ENCODE measurements at regions not wholly inside any gene's neighbourhood (a gene's known extent, or its start where the extent isn't known, plus 50 kb on each side); places are given as distances from the start of the nearest gene placed in this dataset.
"Not testable (repeated sequence)": the region's sequence is repeated elsewhere in the genome, so short reads cannot be mapped to it uniquely, and the experiment has no call there.

DNA sequence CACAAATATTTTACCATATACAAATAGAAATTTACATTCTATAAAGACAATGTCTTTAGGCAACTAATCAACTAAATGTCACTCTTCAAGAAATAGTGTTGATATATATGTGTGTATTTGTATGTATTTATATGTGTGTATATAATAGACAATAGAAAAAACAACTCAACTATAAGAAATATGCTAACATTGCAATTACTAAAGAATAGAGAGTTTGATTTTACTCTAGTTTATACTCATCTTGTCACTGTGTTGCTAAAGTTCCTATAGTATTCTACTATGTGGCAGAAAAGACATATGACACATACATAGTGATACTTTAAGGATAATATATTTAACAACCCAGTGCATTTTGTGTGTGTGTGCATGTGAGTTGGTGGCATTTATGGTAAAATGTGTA lies 1728.3 kb downstream of the PLA2G4A start:
- DNase-seq (ENCODE audit: low read depth in 2 of 2) = no peak

DNA sequence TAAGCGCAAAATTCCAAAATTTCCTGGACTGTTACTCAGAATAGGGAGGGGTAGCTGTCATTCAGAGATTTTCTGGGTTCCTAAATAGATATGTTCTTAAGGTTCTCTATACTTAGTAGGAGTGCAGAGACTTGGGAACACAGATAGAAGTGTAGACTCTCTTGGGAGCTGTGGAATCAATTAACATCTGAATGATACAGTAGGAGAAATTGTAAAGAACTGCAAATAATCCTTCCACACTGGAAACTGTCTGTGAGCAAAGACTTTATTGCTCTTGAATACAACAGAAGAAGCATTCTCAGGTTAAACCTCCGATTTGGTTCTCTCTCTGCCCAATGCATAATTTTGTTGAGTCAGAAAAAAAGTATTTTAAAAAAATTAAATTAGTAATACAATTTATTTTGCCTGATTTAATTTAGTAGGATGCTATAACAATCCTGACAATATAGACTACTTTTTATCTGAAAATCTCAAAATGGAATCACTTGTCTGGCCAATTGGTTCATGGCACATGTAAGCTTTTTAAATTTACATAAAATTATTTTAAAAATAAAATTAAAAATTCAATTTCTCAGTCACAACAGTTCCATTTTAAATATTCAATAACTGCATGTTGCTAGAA lies 1754.3 kb downstream of the PLA2G4A start:
- no peak for DNase-seq (ENCODE audit: low read depth in 2 of 2)

DNA sequence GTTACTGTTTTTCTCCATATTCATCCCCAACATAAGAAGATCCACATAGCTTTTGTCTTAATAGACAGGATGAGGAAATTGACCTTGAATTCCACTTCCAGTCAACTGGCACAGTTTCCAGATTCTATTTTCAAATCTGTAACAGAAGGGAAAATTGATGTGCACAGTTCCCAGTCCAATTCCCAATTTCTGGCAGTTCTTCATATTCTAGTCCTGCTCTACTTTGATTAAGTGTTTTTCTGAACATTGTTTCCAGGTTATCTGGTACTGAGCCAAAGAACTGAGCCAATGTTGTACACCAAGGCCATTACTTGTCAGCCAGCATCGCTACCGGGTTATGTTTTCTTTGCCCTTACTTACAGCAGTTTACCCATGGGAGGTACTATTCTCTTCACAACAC lies 1755.4 kb downstream of the PLA2G4A start:
- no peak for DNase-seq (ENCODE audit: low read depth in 2 of 2)

DNA sequence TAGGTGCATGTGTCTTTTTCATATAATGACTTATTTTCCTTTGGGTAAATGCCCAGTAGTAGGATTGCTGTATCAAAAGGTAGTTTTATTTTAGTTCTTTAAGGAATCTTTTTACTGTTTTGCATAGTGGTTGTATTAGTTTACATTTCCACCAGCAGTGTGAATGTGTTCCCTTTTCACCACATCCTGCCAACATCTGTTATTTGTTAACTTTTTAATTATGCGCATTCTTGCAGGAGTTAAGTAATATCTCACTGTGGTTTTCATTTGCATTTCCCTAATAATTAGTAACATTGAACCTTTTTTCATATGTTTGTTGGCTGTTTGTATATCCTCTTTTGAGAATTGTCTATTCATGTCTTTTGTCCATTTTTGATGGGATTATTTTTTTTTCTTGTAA lies 1761.9 kb downstream of the PLA2G4A start:
- no peak for DNase-seq (ENCODE audit: low read depth in 2 of 2)

DNA sequence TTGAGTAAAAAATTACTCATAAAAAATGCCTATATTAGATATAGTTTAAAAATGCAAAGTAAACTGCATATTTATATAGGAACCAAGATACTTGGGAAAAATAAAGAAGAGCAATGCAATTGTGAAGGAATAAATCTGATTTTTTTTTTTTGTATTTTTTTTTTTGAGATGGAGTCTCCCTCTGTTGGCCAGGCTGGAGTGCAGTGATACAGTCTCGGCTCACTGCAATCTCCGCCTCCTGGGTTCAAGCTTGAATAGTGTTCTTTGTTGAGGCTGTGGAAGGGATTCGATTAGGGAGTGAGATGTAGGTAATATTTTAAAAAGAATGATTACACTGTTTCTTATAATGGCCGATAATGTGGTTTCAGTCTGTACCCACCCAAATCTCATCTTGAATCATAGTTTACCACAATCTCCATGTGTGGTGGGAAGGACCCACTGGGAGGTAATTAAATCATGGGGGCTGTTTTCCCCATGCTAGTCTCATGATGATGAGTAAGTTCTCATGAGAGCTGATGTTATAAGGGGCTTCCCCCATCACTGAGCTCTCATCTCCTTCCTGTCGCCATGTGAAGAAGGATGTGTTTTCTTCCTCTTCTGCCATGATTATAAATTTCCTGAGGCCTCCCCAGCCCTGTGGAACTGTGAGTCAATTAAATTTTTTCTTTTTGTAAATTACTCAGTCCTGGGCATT lies 1765.9 kb downstream of the PLA2G4A start:
- DNase-seq (ENCODE audit: low read depth in 2 of 2) = no peak

DNA sequence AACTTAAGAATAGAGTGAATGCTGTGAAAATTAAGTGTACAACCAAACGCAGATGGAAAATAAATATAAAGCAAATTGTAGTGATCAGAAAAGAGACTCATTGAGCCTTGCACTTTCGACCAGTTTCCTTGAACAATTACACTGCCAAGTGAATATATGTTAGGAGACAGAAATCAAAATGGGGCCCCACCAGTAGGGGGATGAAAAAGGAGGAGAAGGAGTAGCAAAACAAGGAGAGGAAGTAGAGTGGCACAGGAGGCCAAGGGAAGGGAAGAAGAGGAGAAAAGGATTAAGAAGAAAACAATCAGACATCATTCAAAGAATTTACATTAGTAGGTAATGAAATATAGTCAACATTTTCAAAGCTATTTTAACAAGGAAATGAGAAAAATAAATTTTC lies 1770.6 kb downstream of the PLA2G4A start:
- no peak for DNase-seq (ENCODE audit: low read depth in 2 of 2)

DNA sequence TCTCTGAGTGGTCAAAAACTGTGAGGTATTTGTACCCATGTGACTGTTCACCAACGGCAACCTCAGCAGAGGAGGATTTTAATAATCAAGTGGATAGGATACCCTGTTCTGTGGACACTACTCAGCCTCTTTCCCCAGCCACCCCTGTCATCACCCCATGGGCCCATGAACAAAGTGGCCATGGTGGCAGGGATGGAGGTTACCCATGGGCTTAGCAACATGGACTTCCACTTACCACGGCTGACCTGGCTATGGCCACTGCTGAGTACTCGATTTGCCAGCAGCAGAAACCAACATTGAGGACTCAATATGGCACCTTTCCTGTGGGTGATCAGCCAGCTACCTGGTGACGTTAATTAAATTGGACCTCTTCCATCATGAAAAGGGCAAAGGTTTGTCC lies 1782.7 kb downstream of the PLA2G4A start:
- DNase-seq (ENCODE audit: low read depth in 2 of 2) = no peak

DNA sequence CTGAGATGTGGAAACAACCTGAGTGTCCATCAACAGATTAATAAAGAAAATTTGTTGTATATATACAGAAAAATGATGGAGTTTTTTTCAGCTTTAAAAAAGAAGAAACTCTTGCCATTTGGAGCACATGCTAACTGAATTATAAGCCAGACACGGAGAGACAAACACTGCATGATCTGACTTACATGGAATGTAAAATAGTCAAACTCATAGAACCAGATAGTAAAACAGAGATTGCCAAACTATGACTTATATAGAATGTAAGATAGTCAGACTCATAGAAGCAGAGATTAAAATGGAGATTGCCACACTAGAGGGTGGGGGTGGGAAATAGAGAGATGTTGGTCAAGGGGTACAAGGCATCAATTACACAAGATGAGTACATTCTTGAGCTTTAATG lies 1786.6 kb downstream of the PLA2G4A start:
- DNase-seq (ENCODE audit: low read depth in 2 of 2) = no peak

DNA sequence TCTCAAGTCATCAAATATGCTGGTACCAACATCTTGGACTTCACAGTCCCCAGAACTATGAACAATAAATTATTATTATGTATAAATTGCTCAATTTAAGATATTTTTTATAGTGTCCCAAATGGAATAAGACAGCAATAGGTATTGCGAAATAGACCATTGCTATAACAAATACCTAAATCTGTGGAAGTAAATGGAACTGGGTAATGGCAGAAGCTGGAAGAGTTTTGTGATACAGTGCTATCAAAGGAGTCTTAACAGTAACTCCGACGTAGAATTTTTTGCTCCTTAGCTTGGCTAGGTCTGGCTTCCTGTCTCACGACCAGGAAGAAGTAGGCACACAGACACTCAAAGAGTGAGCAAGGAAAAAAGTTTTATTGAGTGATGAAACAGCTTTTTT lies 1791.5 kb downstream of the PLA2G4A start:
- no peak for DNase-seq (ENCODE audit: low read depth in 2 of 2)

DNA sequence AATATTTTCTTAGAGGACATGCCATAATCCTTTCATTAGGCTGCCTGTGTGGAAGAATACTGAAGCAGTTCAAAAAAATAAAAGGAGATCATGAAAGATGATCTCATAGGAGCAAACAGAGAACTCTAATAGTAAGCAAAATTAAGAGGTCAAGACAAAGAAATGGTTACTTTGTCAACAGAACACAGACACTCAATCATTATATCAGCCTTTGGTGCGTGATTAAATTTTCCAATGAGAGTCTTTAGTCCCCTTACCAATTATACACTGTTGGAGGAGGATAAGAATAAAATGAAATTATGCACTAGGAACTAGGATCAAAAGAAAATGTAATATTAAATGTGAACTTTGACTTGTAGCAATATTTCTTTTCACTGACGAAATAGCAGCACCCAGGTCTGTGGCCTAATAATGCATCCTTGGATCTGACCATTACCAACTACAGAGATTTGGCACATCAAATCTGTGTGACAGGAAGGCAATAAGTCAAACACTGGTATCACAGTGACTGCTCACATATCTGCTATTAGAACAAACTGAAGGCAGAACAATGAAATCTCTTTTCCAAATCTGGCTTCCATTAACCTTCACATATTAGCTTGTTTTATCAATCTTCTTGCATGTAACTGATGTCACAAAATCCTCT lies 1812.9 kb downstream of the PLA2G4A start:
- no peak for DNase-seq (ENCODE audit: low read depth in 2 of 2)

DNA sequence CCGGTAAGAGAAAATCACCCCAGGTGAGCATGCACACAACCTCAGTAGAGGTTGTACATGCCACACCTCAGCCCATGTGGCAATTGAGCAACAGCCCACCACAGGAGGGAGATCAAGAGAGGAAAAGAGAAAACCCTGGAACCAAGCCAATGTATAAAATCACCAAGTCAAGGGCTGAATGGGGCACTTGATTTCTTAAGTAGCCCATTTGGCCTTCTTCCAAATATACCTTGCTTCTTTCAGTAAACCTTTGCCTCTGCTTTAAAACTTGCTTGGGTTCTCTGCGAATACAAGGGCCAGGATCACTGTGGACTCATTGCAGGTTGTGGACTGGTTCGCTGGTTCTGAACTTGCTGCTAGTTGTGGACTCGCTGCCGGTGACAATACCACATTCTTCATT lies 1814.0 kb downstream of the PLA2G4A start:
- DNase-seq (ENCODE audit: low read depth in 2 of 2) = no peak

DNA sequence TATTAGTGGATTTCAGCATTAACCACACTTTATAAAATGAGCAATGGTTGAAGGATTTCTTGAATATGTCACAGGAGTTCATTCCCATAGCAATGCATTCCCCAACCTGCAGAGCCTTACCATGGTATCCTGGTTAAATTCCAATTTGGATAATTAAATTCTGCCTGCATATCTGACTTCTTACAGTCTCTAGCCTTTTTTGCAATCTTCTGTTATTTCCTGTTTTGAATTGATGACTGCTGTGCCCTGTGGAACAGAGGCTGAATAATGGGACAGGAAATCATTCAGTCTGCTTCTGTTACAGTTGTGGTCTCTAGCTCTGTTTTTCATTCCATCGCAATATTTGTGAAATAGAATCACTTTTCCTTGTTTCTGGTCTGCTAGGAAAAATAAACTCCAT lies 1823.9 kb downstream of the PLA2G4A start:
- no peak for DNase-seq (ENCODE audit: low read depth in 2 of 2)

DNA sequence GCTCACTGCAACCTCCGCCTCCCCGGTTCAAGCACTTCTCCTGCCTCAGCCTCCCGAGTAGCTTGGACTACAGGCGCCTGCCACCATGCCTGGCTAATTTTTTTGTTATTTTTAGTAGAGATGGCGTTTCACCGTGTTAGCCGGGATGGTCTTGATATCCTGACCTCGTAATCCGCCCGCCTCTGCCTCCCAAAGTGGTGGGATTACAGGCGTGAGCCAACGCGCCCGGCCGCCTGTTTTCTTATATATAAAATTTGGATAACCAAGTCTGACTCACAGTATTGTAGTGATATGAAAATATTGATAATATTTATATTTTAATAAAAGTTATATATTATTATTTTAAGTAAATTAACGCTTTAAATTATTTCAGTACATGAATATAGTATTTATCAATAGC lies 1821.7 kb downstream of the BRINP3 start:
- DNase-seq (ENCODE audit: low read depth in 2 of 2) = not testable (repeated sequence)

DNA sequence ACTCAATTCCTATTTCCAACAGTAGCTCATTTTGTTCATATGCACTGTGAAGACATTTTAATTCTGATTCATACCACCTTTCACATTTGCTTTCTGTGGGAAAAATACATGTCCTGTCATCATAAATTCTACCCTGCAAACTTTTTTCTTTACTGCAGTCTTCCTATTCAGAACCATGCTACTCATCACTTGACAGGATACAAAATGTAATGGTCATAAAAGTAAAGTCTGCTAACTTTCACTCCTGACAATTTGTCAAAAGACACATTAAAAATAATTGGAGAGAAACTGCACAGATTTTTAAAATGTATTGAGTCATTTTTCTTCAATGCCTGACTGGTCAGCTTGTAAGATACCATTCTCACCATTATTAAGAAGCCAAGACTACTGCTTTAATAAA lies 1817.1 kb downstream of the BRINP3 start:
- no peak for DNase-seq (ENCODE audit: low read depth in 2 of 2)

DNA sequence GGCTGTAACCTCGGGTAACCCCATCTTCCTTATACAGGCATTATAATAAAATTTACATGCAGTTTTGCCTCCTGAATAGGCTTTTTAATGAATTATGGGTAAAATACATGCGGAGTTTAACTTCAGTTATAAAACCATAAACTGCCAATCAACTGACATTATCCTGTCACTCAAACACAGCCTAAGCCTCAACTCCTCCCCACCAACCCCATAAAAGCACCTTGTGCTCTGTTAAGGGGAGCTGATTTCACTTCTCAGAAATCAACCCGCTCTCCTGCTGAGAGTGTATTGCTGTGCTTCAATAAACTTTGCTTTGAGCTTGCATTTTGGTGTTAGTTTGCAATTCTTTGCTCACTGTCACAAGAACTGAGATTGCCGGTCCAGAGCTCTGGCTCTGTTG lies 1812.2 kb downstream of the BRINP3 start:
- DNase-seq (ENCODE audit: low read depth in 2 of 2) = no peak

DNA sequence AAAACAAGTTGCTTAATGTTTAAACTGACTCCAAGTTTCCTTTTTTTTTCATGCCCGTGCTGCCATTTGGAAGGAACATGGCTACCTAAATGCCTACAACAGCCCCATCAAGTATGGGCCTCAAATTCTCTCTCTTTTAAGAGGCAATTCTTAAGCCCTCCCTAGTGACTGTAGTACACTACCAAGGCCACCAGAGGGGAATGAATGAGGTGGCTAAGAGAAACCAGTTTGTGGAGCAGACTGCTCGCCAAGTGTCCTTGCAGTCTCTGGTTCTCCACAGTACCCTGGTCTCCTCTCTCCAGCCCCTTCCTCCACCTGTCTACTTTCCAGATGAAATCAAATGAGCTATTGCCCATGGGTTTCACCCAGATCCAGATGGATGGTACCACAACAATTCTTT lies 1809.6 kb downstream of the BRINP3 start:
- DNase-seq (ENCODE audit: low read depth in 2 of 2) = no peak

DNA sequence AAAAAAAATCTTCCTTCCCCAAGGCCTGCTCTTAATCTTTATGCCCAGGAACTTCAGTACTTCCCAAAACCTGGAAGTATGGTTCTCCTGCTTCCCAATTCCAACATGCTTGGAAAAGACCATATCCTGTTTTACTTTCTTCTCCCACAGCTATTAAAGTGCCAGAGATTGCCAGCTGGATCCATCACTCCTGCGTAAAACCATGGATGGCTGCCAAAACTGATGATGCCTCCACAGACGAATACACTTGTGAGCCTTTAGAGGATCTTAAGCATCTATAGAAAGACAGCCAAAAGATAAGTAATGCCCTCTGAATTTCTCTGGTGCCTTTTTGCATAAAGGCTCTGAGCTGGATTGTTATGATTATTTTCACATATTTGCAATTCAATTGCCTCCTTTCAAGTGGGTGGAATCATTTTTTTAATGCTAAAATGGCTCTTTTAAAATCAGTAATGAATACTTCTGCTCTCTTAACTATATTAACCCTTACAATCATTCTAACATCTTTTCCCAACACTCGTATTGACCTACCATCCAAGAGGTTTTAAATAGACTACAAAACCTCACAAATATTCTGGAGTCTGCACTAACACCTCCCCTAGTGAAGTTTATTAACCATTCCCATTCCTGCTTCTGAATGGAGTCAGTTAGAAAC lies 1807.8 kb downstream of the BRINP3 start:
- DNase-seq (ENCODE audit: low read depth in 2 of 2) = no peak

DNA sequence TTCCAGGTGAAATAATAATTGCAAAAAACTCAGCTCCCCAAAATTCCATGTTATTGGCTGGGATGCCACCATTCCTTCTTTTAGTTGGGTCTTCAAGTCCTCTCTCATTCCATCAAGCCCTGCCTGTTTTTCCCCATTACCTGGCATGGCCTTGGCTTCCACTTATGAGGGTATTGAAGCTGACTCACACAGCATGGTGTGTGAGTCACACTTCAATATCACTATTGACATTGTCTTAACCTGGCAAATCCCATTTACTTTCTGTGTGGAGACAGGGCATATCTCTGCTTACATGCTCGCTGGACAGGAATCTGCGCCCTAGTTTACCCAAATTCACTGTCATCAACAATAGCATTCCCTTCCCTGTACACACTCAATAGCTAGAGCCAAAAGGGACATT lies 1806.8 kb downstream of the BRINP3 start:
- no peak for DNase-seq (ENCODE audit: low read depth in 2 of 2)

DNA sequence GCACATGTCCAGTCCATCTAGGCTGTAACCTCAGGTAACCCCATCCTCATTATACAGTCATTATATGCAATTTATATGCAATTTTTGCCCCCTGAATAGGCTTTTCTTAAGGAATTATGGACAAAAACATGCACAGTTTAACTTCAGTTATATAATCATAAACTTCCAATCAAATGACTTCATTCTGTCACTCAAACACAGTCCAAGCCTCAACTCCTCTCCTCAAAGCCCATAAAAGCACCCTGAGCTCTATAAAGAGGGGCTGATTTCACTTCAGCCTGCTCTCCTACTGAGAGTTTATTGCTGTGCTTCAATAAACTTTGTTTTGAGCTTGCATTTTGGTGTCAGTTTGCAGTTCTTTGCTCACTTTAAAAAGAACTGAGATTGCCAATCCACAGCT lies 1805.5 kb downstream of the BRINP3 start:
- DNase-seq (ENCODE audit: low read depth in 2 of 2) = no peak

DNA sequence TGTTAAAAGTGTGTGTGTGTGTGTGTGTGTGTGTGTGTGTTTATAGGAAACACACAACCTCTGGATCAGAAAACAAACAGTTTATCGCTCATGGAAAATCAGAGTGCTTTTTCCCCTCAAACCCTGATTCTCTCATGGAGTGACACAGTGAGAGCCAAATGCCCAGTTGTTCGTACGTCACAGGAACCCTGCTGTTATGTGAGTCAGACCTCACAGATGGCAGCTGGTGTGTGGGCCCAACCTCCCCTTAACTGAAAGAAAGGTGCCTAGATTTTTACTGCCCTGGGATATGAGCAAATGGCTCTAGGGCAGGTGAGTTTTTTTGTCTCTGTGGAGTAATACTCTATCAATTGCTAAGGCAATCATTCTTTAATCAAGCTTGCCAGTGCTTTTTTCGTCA lies 1788.1 kb downstream of the BRINP3 start:
- DNase-seq (ENCODE audit: low read depth in 2 of 2) = no peak

DNA sequence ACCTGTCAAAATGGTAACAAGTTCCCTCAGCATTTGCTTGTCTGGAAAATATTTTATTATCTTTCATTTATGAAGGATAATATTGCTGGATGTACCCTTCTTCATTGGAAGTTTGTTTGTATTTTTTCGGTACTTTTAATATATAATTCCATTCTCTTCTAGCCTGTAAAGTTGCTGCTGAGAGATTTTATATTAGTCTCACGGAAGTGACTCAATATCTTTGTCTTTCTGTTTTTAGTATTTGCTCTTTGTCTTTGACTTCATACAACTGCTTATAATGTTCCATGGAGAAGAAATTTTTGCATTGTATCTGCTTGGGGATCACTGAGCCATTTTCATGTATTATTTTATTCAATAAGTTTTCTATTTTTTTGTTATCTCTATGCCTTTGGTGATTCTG lies 1777.5 kb downstream of the BRINP3 start:
- DNase-seq (ENCODE audit: low read depth in 2 of 2) = no peak

DNA sequence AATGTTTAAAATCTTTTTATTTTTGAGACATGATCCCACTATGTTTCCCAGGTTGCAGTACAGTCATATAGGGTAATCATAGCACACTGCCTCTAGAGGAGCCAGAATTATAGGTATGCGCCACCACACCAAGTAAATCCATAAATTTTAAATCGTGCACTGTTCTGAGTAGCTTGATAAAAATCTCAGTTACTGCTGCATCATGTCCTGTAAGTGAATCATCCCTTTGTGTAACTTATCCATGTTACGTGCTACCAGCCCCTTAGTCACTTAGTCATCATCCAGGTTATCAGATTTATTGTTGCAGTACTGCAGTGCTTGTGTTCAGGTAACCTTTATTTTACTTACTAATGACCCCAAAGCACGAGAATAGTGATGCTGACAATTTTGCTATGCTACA lies 1770.9 kb downstream of the BRINP3 start:
- no peak for DNase-seq (ENCODE audit: low read depth in 2 of 2)

Measured in stimulated activated CD8-positive, alpha-beta memory T cell treated with anti-CD3 and anti-CD28 coated beads, Interleukin-2, amount 100 ng/mL, for 48 hours (primary cell).